Heart left ventricle (tissue), 13 donors: ENCODE measurements at regions not wholly inside any gene's neighbourhood (a gene's known extent, or its start where the extent isn't known, plus 50 kb on each side); places are given as distances from the start of the nearest gene placed in this dataset.

Source experiments
- POLR2A ChIP-seq, 2 donors: fragments of 450-650 bp; IDR thresholded peaks; one replicate each; pipeline ENCODE4 v1.6.1; 2017; ENCODE audit warnings: antibody characterized with exemption in 2 of 2, mild to moderate bottlenecking in 2 of 2, moderate library complexity in 2 of 2
- TF ChIP-seq, protein P1 (sequence below), 12 donors: fragments of 200-600 bp; sonication (generic) in 4 of 12; IDR thresholded peaks; one replicate each; pipeline versions ENCODE4 v1.5.0 to v1.8.0; 2018 to 2022; ENCODE audit warnings: antibody characterized with exemption in 12 of 12, mild to moderate bottlenecking in 5 of 12
- donor health status: ischemic (EF 13 %, LVEDD 7.1; RV severe dilation, severe dysfunction).
- donor health status: DM: no; HTN: yes; CAD: no.
- donor health status: DM: no; HTN: no; CAD: no.
- donor health status: ischemic (EF 25% LVEDD 6.9; RV normal size, moderate dysfunction).
- donor health status: ischemic (EF 25% LVEDD 5.7; RV mildly dilated, moderate dysfunction).
- donor health status: ischemic (EF 35%, LVEDD 5.7; RV mildly dilated, moderate dysfunction).
- donor health status: nonischemic (EF 11% LVEDD 7.7; RV severe dilation, severe dysfunction).
- donor health status: DM: yes; HTN: yes; CAD: no.
- donor health status: PGD.
- donor health status: ischemic (EF 29% LVEDD 5.4; RV normal size, mild dysfunction).
- donor health status: nonischemic (EF 23%, LVEDD 6.1; RV moderate dilation, normal function).

GRCh38 chr3:18745472-18745871 lies 320.3 kb upstream of the SATB1 start:
- TF ChIP-seq, protein P1, sequence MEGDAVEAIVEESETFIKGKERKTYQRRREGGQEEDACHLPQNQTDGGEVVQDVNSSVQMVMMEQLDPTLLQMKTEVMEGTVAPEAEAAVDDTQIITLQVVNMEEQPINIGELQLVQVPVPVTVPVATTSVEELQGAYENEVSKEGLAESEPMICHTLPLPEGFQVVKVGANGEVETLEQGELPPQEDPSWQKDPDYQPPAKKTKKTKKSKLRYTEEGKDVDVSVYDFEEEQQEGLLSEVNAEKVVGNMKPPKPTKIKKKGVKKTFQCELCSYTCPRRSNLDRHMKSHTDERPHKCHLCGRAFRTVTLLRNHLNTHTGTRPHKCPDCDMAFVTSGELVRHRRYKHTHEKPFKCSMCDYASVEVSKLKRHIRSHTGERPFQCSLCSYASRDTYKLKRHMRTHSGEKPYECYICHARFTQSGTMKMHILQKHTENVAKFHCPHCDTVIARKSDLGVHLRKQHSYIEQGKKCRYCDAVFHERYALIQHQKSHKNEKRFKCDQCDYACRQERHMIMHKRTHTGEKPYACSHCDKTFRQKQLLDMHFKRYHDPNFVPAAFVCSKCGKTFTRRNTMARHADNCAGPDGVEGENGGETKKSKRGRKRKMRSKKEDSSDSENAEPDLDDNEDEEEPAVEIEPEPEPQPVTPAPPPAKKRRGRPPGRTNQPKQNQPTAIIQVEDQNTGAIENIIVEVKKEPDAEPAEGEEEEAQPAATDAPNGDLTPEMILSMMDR (IDR thresholded peaks at IDR 0.05) = no peak
- TF ChIP-seq POLR2A (IDR thresholded peaks at IDR 0.05) = no peak
